Heart right ventricle (tissue), 16 donors: ENCODE measurements at regions not wholly inside any gene's neighbourhood (a gene's known extent, or its start where the extent isn't known, plus 50 kb on each side); places are given as distances from the start of the nearest gene placed in this dataset.
A peak's percentile ranks its signal among the peaks of the same experiment; 100 is the strongest.

ENCODE experiments used
- ATAC-seq, 8 donors: fragments of 200-7000 bp; cut with Tn5 transposase; one replicate each; pipeline ENCODE4 v1.9.1; 2020; ENCODE audit warnings: mild to moderate bottlenecking in 8 of 8, moderate library complexity in 8 of 8, moderate number of reproducible peaks in 1 of 8
- DNase-seq, 2 donors: peaks; one replicate each; pipeline ENCODE4 v3.0.0-alpha.2; 2020
- H3K27ac ChIP-seq, 10 donors: fragments of 200-600 bp; sonication (generic) in 2 of 10; one replicate each; pipeline versions ENCODE4 v1.5.0 to v1.8.0; 2020 to 2022; ENCODE audit warnings: mild to moderate bottlenecking in 3 of 10
- H3K27me3 ChIP-seq, 7 donors: fragments of 200-600 bp; one replicate each; pipeline ENCODE4 v1.8.0; 2021 to 2022; ENCODE audit warnings: mild to moderate bottlenecking in 2 of 7
- H3K36me3 ChIP-seq, 9 donors: fragments of 200-600 bp; sonication (generic) in 1 of 9; one replicate each; pipeline versions ENCODE4 v1.5.0 to v1.8.0; 2020 to 2022; ENCODE audit warnings: mild to moderate bottlenecking in 2 of 9
- H3K4me1 ChIP-seq, 9 donors: fragments of 200-600 bp; sonication (generic) in 1 of 9; one replicate each; pipeline versions ENCODE4 v1.5.0 to v1.8.0; 2020 to 2022; ENCODE audit warnings: mild to moderate bottlenecking in 4 of 9
- H3K4me3 ChIP-seq, 10 donors: fragments of 200-600 bp; sonication (generic) in 2 of 10; one replicate each; pipeline versions ENCODE4 v1.5.0 to v1.8.0; 2020 to 2022; ENCODE audit warnings: mild to moderate bottlenecking in 7 of 10, moderate library complexity in 2 of 10
- H3K9me3 ChIP-seq, 11 donors: fragments of 200-600 bp in 10 of 11; sonication (generic) in 2 of 11; one replicate each; pipeline versions ENCODE4 v1.5.0 to v1.8.0; 2013 to 2022; ENCODE audit warnings: mild to moderate bottlenecking in 2 of 11, control low read depth in 1 of 11, moderate library complexity in 1 of 11
- CTCF ChIP-seq, 9 donors: fragments of 200-600 bp; sonication (generic) in 2 of 9; IDR thresholded peaks; one replicate each; pipeline versions ENCODE4 v1.5.0 to v1.8.0; 2021 to 2022; ENCODE audit warnings: antibody characterized with exemption in 9 of 9, mild to moderate bottlenecking in 5 of 9, moderate library complexity in 1 of 9
- WGBS, 2 donors: extraction: QIAGEN DNeasy Blood & Tissue Kit; methylation state at CpG; one replicate each; pipeline ENCODE4 v1.1.7; 2013; ENCODE audit warnings: inconsistent platforms in 1 of 2; 5-methylcytosine and 5-hydroxymethylcytosine counted together
- intact Hi-C, 10 donors: fragments of 100-400 bp; cut with DNase I; formaldehyde crosslinking; loops; one replicate each; pipeline versions ENCODE4 v1.11.1 to v1.14.2; 2022
- donor health status: Arrhythmogenic right ventricular cardiomyopathy.
- donor health status: ischemic (EF 13 %, LVEDD 7.1; RV severe dilation, severe dysfunction).
- donor health status: healthy with polysubstance abuse.
- donor health status: DM: no; HTN: yes; CAD: no.
- donor health status: DM: no; HTN: no; CAD: no.
- donor health status: ischemic (EF 25% LVEDD 6.9; RV normal size, moderate dysfunction).
- donor health status: ischemic (EF 25% LVEDD 5.7; RV mildly dilated, moderate dysfunction).
- donor health status: healthy.
- donor health status: DM: yes; HTN: yes; CAD: no.
- donor health status: Ischemic cardiomyopathy.
- donor health status: ischemic (EF 35%, LVEDD 5.7; RV mildly dilated, moderate dysfunction).
- donor health status: nonischemic (EF 11% LVEDD 7.7; RV severe dilation, severe dysfunction).
- donor health status: DM: yes; HTN: yes; CAD: no.
- donor health status: PGD.
- donor health status: ischemic (EF 29% LVEDD 5.4; RV normal size, mild dysfunction).
- donor health status: nonischemic (EF 23%, LVEDD 6.1; RV moderate dilation, normal function).

DNA sequence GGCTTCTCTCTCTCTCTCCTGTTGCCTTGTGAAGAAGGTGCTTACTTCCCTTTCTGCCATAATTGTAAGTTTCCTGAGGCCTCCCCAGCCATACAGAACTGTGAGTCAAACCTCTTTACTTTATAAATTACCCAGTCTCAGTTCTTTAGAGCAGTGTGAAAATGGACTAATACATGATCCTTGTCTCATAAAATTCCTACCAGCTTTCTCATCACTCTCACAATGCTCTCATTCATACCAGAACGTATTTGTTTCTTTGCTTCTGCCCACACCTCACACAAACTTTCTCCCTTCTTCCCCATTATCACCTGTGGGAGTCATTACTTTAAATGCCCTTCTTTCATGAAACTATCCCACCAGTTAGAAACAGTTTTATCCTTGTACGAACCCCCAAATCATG lies 62.7 kb upstream of the ARHGAP42 start:
- DNase-seq (no peak), ATAC-seq (no peak)
- no peak overlapping the region for H3K27ac ChIP-seq
- 83 to 87% methylated on average over 2 of the region's 2 CpGs for WGBS, 2 donors
- no peaks in the 10 kb centered on the region for H3K36me3 ChIP-seq
- no peak overlapping the region for H3K4me3 ChIP-seq
- intact Hi-C loops: no loop called here
- H3K4me1 ChIP-seq: peaks cover 0 to 6% (median 3%) of the 10 kb centered on the region in 9 donors
- no peak for TF ChIP-seq CTCF (IDR thresholded peaks at IDR 0.05)
- peaks cover 0 to 31% (median 14%) of the 10 kb centered on the region in 11 donors for H3K9me3 ChIP-seq
- H3K27me3 ChIP-seq: no peaks in the 10 kb centered on the region

- Histone ChIP-seq H3K4me1 (no peaks in the 10 kb centered on the region), H3K4me3 (no peak overlapping the region), H3K27me3 (no peaks in the 10 kb centered on the region), H3K9me3 (peaks cover 0 to 31% (median 14%) of the 10 kb centered on the region in 11 donors), H3K36me3 (no peaks in the 10 kb centered on the region), H3K27ac (no peak overlapping the region)
- ATAC-seq: no peak
- intact Hi-C loops: no loop called here
- no peak for DNase-seq
- 51 to 76% methylated on average over 4 of the region's 4 CpGs for WGBS, 2 donors
- TF ChIP-seq CTCF (IDR thresholded peaks at IDR 0.05): no peak
These were observed 62.0 kb upstream of the ARHGAP42 start for GRCh38 chr11:100625041-100625440.

DNA sequence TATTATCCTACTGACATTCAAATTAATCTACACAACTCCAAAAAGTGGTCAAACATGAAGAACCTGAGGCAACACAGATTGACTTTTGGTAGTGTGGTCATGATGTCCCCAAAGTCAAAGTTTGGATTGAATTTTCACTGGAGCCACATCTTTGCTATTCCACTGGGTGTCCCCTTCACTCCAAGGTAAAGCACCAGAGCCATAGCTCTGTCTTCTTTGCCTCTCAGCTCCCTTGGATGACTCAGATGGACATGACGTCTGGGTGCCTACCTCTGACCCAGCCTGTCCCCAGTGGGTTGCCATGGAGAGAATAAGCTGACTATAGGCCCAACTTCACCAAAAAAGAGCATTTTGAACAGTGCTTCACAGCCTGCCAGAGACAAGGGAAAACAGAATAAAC lies 57.4 kb upstream of the ARHGAP42 start:
- no peak for DNase-seq
- WGBS, 2 donors: 32 to 45% methylated on average over 1 of the region's 1 CpG
- Histone ChIP-seq H3K4me1 (peaks cover 0 to 38% (median 13%) of the 10 kb centered on the region in 9 donors), H3K9me3 (no peaks in the 10 kb centered on the region), H3K27ac (no peak overlapping the region), H3K4me3 (no peak overlapping the region), H3K27me3 (no peaks in the 10 kb centered on the region), H3K36me3 (no peaks in the 10 kb centered on the region)
- TF ChIP-seq CTCF (IDR thresholded peaks at IDR 0.05): peak in 2 of 9 donors; percentile 30 to 33
- intact Hi-C loops: loop anchor here in 2 of 10 donors (5.0 kb wide), 2 partner anchors 52 to 223 kb away; no protein-coding TSS in a partner anchor
- peak in 3 of 8 donors; percentile 22 to 68 (median 49) for ATAC-seq

DNA sequence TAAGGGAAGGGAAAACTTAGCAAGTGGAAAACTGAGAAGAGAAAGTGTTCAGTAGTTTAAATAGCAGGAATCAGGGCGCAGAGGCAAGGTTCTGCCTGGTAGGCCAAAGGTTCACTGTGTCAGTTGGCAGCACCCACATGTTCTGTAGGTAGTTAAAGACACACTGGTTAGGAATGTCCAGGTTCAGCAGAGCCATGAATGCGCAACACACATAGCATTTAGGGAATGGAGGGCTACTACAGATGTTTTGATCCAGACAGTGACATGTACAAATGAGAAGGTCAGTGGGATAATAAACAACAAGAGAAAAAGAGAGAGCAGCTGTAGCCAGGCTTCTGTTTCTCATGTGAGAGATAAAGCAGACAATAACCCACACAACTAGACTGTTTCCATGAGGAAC lies 56.2 kb upstream of the ARHGAP42 start:
- no peak for TF ChIP-seq CTCF (IDR thresholded peaks at IDR 0.05)
- no peaks in the 10 kb centered on the region for H3K36me3 ChIP-seq
- DNase-seq (no peak), ATAC-seq (no peak)
- H3K9me3 ChIP-seq: no peaks in the 10 kb centered on the region
- H3K4me1 ChIP-seq: peaks cover 0 to 38% (median 13%) of the 10 kb centered on the region in 9 donors
- no peak overlapping the region for H3K4me3 ChIP-seq
- no peaks in the 10 kb centered on the region for H3K27me3 ChIP-seq
- intact Hi-C loops: loop anchor here in 2 of 10 donors (5.0 kb wide), 2 partner anchors 54 to 221 kb away; no protein-coding TSS in a partner anchor
- H3K27ac ChIP-seq: peak overlapping the region in 3 of 10 donors; percentile 30 to 54 (median 43)
- 83 to 84% methylated on average over 2 of the region's 2 CpGs for WGBS, 2 donors
